ENCODE measurements at regions not wholly inside any gene's neighbourhood (a gene's known extent, or its start where the extent isn't known, plus 50 kb on each side); places are given as distances from the start of the nearest gene placed in this dataset.

DNA sequence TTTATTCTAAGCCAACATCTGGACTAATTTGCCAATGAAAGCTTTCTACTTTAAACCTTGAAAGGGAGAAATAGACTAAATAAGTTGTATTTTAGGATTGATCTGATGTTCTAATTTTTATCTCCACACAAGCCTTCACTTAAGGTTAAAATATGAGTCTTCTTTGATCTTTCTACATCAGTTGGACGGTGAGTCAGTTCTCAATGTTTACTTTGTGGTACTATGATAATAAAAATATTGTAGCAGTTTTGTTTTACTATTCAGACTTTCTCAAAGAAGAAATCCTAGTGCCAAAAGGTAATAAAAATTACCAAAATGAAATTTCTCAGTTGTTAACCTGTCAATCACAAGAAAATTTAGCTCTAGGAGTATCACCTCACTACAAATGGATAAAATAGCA lies 203.5 kb upstream of the RGMB start:
- Mint-ChIP-seq H3K36me3 (ENCODE audit: low read depth) (no peaks in the 10 kb centered on the region), H3K4me3 (no peak overlapping the region), H3K9me3 (no peaks in the 10 kb centered on the region), H3K27ac (peak overlapping the region; percentile 68 to 83 (median 74)), H3K27me3 (ENCODE audit: low read depth) (no peaks in the 10 kb centered on the region), H3K4me1 (peaks cover 17% of the 10 kb centered on the region)
- TF ChIP-seq, protein P1, sequence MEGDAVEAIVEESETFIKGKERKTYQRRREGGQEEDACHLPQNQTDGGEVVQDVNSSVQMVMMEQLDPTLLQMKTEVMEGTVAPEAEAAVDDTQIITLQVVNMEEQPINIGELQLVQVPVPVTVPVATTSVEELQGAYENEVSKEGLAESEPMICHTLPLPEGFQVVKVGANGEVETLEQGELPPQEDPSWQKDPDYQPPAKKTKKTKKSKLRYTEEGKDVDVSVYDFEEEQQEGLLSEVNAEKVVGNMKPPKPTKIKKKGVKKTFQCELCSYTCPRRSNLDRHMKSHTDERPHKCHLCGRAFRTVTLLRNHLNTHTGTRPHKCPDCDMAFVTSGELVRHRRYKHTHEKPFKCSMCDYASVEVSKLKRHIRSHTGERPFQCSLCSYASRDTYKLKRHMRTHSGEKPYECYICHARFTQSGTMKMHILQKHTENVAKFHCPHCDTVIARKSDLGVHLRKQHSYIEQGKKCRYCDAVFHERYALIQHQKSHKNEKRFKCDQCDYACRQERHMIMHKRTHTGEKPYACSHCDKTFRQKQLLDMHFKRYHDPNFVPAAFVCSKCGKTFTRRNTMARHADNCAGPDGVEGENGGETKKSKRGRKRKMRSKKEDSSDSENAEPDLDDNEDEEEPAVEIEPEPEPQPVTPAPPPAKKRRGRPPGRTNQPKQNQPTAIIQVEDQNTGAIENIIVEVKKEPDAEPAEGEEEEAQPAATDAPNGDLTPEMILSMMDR (IDR thresholded peaks at IDR 0.05; ENCODE audit: unreplicated experiment in 3 of 3), result no peak

GRCh38 chr5:98570661-98571191 lies 202.7 kb upstream of the RGMB start:
- Mint-ChIP-seq H3K27me3 (ENCODE audit: low read depth) (no peaks in the 10 kb centered on the region), H3K27ac (peak overlapping the region; percentile 74 to 84 (median 83)), H3K4me1 (peaks cover 17% of the 10 kb centered on the region), H3K36me3 (ENCODE audit: low read depth) (no peaks in the 10 kb centered on the region), H3K9me3 (no peaks in the 10 kb centered on the region), H3K4me3 (peak overlapping the region in 1 of 3 experiments; percentile 16)
- TF ChIP-seq, protein P1 (IDR thresholded peaks at IDR 0.05; ENCODE audit: unreplicated experiment in 3 of 3), result no peak

DNA sequence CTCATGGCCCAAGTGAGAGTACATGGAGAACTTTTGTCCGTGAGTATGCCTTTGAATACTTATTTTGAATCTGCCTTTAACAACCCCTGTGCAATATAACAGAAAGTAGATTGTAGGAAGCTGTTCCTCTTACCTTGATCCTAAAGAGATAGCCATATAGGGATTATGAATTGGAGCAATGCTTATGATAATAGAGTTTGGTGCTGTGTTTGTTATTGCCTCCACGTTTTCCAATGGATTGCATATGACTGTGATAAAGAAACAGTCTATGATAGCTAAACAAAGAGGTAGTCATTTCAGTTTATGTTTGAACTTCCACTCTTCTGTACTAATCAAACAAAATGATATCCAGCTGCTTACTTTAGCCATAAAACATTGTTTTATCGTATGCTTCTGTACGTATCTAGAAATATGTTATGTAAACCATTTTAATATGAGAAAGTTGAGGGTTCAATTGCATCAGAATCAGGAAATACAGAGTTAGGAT lies 199.6 kb upstream of the RGMB start:
- Mint-ChIP-seq H3K27me3 (ENCODE audit: low read depth) (no peaks in the 10 kb centered on the region), H3K4me3 (no peak overlapping the region), H3K36me3 (ENCODE audit: low read depth) (no peaks in the 10 kb centered on the region), H3K27ac (peak overlapping the region in 1 of 3 experiments; percentile 26), H3K4me1 (peaks cover 17% of the 10 kb centered on the region), H3K9me3 (no peaks in the 10 kb centered on the region)
- TF ChIP-seq, protein P1 (IDR thresholded peaks at IDR 0.05; ENCODE audit: unreplicated experiment in 3 of 3), result no peak

DNA sequence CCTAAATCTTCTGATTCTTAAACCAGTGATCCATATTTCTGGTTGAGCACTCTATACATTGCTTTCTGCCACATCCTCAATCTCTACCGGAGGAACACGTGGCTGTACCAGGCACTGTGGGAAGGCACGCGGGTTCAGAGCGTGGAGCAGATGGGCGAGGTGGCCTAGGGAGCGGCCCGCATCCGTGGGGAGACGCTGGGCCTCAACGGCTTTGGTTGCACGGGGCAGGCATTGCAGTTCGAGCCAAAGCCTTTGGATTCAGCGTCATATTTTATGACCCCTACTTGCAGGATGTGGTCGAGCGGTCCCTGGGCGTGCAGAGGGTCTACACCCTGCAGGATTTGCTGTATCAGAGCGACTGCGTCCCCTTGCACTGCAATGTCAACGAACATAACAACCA lies 197.2 kb upstream of the RGMB start:
- TF ChIP-seq, protein P1 (IDR thresholded peaks at IDR 0.05; ENCODE audit: unreplicated experiment in 3 of 3), result no peak
- no peak overlapping the region for H3K4me3 Mint-ChIP-seq
- H3K9me3 Mint-ChIP-seq, result no peaks in the 10 kb centered on the region
- peaks cover 5% of the 10 kb centered on the region for H3K4me1 Mint-ChIP-seq
- H3K27ac Mint-ChIP-seq, result no peak overlapping the region
- H3K27me3 Mint-ChIP-seq (ENCODE audit: low read depth), result no peaks in the 10 kb centered on the region
- no peaks in the 10 kb centered on the region for H3K36me3 Mint-ChIP-seq (ENCODE audit: low read depth)

GRCh38 chr5:98578438-98578837 lies 195.0 kb upstream of the RGMB start:
- Mint-ChIP-seq H3K36me3 (ENCODE audit: low read depth) (no peaks in the 10 kb centered on the region), H3K27me3 (ENCODE audit: low read depth) (no peaks in the 10 kb centered on the region), H3K4me1 (peaks cover 7% of the 10 kb centered on the region), H3K9me3 (no peaks in the 10 kb centered on the region), H3K4me3 (no peak overlapping the region), H3K27ac (no peak overlapping the region)
- TF ChIP-seq, protein P1 (IDR thresholded peaks at IDR 0.05; ENCODE audit: unreplicated experiment in 3 of 3), result no peak
